Caco-2 (cell line): ENCODE measurements at regions not wholly inside any gene's neighbourhood (a gene's known extent, or its start where the extent isn't known, plus 50 kb on each side); places are given as distances from the start of the nearest gene placed in this dataset.
"Not testable (repeated sequence)": the region's sequence is repeated elsewhere in the genome, so short reads cannot be mapped to it uniquely, and the experiment has no call there.

Experiments
- BruUV-seq: library from RNA; stranded (reverse); fragments of 400-500 nt; replicated peaks from 2 replicates; lab custom pipeline; 2021; lab: Mats Ljungman, UMichigan
- CTCF ChIA-PET: fragments of 300-600 bp; sonication (Branson Sonifier 250); formaldehyde crosslinking; loops from one replicate; lab custom pipeline; 2022; ENCODE audit warnings: antibody characterized with exemption; lab: Charles Lee
- POLR2A ChIA-PET: fragments of 300-600 bp; sonication (Branson Sonifier 250); formaldehyde crosslinking; loops from one replicate; lab custom pipeline; 2022; ENCODE audit warnings: antibody characterized with exemption; lab: Charles Lee
- DNase-seq, 2 experiments: peaks; one replicate each; pipeline versions ENCODE4 v3.0.0 to v3.0.0-alpha.2; 2020 to 2022
- H3K27me3 ChIP-seq: replicated peaks from 2 replicates; pipeline ENCODE4 v1.6.0; 2011; ENCODE audit warnings: low read length; ENCODE audit not compliant: control insufficient read depth, insufficient read depth
- H3K36me3 ChIP-seq: 2 replicates; pipeline ENCODE4 v1.5.1; 2011; ENCODE audit warnings: low read length; ENCODE audit not compliant: control insufficient read depth, insufficient read depth
- H3K4me1 ChIP-seq: fragments of 250-450 bp; sonication (Bioruptor Pico); 2 replicates; pipeline ENCODE4 v1.5.1; 2020; ENCODE audit warnings: mild to moderate bottlenecking
- H3K4me3 ChIP-seq: 2 replicates; pipeline ENCODE4 v1.5.1; 2011; ENCODE audit warnings: low read depth, mild to moderate bottlenecking, control low read depth, low read length
- H3K9me3 ChIP-seq: fragments of 250-450 bp; sonication (Bioruptor Pico); 2 replicates; pipeline ENCODE4 v1.5.1; 2020; ENCODE audit warnings: mild to moderate bottlenecking, moderate library complexity
- H3K27ac Mint-ChIP-seq: one replicate; pipeline ENCODE4 v1.8.0; 2022; ENCODE audit warnings: mixed read lengths; ENCODE audit not compliant: unreplicated experiment
- H3K27me3 Mint-ChIP-seq: one replicate; pipeline ENCODE4 v1.8.0; 2022; ENCODE audit warnings: mixed read lengths; ENCODE audit not compliant: insufficient read depth, unreplicated experiment
- H3K36me3 Mint-ChIP-seq: one replicate; pipeline ENCODE4 v1.8.0; 2022; ENCODE audit warnings: mild to moderate bottlenecking, mixed read lengths; ENCODE audit not compliant: insufficient read depth, unreplicated experiment
- H3K4me1 Mint-ChIP-seq: one replicate; pipeline ENCODE4 v1.8.0; 2022; ENCODE audit warnings: low read depth, mixed read lengths; ENCODE audit not compliant: unreplicated experiment
- H3K4me3 Mint-ChIP-seq: one replicate; pipeline ENCODE4 v1.8.0; 2022; ENCODE audit warnings: mild to moderate bottlenecking, moderate library complexity, mixed read lengths; ENCODE audit not compliant: unreplicated experiment
- H3K9me3 Mint-ChIP-seq: one replicate; pipeline ENCODE4 v1.8.0; 2022; ENCODE audit warnings: mixed read lengths; ENCODE audit not compliant: unreplicated experiment
- intact Hi-C: fragments of 100-400 bp; cut with micrococcal nuclease; formaldehyde crosslinking; loops from one replicate; pipeline ENCODE4 v1.10.0; 2022; ENCODE audit not compliant: unreplicated experiment
- TF ChIP-seq, protein P1 (sequence below), 2 experiments: fragments of 200-600 bp in 1 of 2; IDR thresholded peaks; 1 replicate in 1 of 2; 2 replicates in 1 of 2; pipeline versions ENCODE4 v1.5.1 to v1.8.0; 2011 to 2022; ENCODE audit warnings: antibody characterized with exemption in 1 of 2, control low read depth in 1 of 2, inconsistent platforms in 1 of 2, low read depth in 1 of 2, low read length in 1 of 2, mild to moderate bottlenecking in 1 of 2, moderate library complexity in 1 of 2; ENCODE audit not compliant: insufficient read depth in 1 of 2, severe bottlenecking in 1 of 2, unreplicated experiment in 1 of 2

DNA sequence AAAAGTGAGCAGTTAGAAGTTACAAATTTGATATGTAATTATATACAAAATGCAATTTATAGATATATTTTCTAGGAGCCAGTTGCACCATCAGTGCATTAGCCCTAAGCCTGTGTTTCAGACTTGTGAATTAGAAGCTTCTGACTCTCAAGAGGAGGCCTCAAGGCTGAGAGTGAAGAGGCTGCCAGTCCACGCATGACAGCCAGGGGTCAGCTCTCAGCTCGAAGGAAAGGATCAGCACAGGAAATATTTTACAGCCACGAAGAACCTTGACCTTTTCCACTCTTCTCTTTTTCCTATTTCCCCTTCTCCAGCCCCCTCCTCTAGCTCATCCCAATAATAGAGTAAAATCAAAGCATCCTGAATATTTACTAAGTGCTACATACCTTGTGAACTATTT is 642.4 kb downstream of the TRIML1 start:
- Mint-ChIP-seq H3K9me3 (no peaks in the 10 kb centered on the region), H3K4me1 (no peaks in the 10 kb centered on the region), H3K36me3 (no peaks in the 10 kb centered on the region), H3K4me3 (no peak overlapping the region), H3K27ac (no peak overlapping the region), H3K27me3 (no peaks in the 10 kb centered on the region)
- Histone ChIP-seq H3K27me3 (no peaks in the 10 kb centered on the region), H3K4me3 (no peak overlapping the region), H3K9me3 (no peaks in the 10 kb centered on the region), H3K4me1 (no peaks in the 10 kb centered on the region), H3K36me3 (no peaks in the 10 kb centered on the region)
- no TSS peak for BruUV-seq
- peak in 1 of 2 experiments; percentile 14 for DNase-seq
- intact Hi-C loops: loop anchor here (2.0 kb wide), 2 partner anchors 123 to 343 kb away; no protein-coding TSS in a partner anchor
- TF ChIP-seq, protein P1, sequence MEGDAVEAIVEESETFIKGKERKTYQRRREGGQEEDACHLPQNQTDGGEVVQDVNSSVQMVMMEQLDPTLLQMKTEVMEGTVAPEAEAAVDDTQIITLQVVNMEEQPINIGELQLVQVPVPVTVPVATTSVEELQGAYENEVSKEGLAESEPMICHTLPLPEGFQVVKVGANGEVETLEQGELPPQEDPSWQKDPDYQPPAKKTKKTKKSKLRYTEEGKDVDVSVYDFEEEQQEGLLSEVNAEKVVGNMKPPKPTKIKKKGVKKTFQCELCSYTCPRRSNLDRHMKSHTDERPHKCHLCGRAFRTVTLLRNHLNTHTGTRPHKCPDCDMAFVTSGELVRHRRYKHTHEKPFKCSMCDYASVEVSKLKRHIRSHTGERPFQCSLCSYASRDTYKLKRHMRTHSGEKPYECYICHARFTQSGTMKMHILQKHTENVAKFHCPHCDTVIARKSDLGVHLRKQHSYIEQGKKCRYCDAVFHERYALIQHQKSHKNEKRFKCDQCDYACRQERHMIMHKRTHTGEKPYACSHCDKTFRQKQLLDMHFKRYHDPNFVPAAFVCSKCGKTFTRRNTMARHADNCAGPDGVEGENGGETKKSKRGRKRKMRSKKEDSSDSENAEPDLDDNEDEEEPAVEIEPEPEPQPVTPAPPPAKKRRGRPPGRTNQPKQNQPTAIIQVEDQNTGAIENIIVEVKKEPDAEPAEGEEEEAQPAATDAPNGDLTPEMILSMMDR (IDR thresholded peaks at IDR 0.05; ENCODE audit: insufficient read depth in 1 of 2, low read depth in 1 of 2, low read length in 1 of 2, severe bottlenecking in 1 of 2, unreplicated experiment in 1 of 2): peak; percentile 24 to 46
- ChIA-PET CTCF (no interaction called here), POLR2A (no interaction called here)

DNA sequence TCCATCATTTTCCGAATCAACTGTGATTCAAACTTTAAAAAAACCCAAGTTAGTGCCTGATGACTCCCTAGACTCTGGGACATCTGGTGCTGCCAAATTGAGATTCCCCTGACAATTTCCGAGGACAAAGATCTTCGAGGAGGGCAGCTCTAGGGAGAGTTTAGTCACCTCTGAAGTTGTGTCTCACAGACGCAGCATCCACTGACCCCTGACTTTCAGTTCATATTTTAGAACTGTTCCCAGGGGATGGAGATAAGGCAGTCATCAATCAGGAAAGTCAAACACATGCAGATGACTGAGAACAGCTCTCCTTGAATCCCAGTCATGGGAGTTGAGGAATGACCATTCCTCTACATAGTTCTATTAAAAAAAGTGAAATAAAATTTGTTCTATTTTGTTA is 643.9 kb downstream of the TRIML1 start:
- Mint-ChIP-seq H3K27me3 (no peaks in the 10 kb centered on the region), H3K9me3 (no peaks in the 10 kb centered on the region), H3K36me3 (no peaks in the 10 kb centered on the region), H3K27ac (no peak overlapping the region), H3K4me3 (no peak overlapping the region), H3K4me1 (no peaks in the 10 kb centered on the region)
- intact Hi-C loops: no loop called here
- Histone ChIP-seq H3K4me1 (no peaks in the 10 kb centered on the region), H3K27me3 (no peaks in the 10 kb centered on the region), H3K4me3 (no peak overlapping the region), H3K36me3 (no peaks in the 10 kb centered on the region), H3K9me3 (no peaks in the 10 kb centered on the region)
- CTCF ChIA-PET: no interaction called here
- no peak for DNase-seq
- POLR2A ChIA-PET: no interaction called here
- no TSS peak for BruUV-seq
- TF ChIP-seq, protein P1 (IDR thresholded peaks at IDR 0.05; ENCODE audit: insufficient read depth in 1 of 2, low read depth in 1 of 2, low read length in 1 of 2, severe bottlenecking in 1 of 2, unreplicated experiment in 1 of 2): no peak

DNA sequence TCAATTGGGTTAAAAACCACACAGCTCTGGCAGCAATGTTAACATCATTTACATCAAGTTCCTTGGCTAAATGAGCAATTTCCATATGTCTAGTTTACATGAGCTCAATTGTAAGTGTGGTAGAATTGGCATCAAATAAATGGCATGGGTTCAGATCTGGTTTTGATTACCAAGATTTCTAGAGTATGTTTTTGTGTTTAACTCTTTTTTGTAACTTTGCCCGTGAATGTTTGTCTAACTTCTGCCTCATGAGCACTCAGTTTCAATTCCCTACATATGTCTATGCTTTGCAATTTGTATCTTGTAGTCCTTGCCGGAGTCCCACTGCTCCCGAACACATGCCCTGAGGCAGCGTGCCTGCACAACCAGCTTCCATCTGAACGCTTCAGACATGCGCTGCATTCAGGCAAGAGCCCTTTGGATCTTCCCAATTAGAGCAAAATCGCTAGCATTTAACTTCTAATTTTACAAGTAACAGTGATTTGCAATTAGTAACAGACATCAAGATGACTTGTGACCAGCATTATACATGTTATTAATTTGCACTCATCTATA is 644.4 kb downstream of the TRIML1 start:
- TF ChIP-seq, protein P1 (IDR thresholded peaks at IDR 0.05; ENCODE audit: insufficient read depth in 1 of 2, low read depth in 1 of 2, low read length in 1 of 2, severe bottlenecking in 1 of 2, unreplicated experiment in 1 of 2): no peak
- H3K4me3 Mint-ChIP-seq: no peak overlapping the region
- no peaks in the 10 kb centered on the region for H3K27me3 Mint-ChIP-seq
- no peak for DNase-seq
- no peaks in the 10 kb centered on the region for H3K9me3 Mint-ChIP-seq
- POLR2A ChIA-PET: no interaction called here
- no peaks in the 10 kb centered on the region for H3K4me1 Mint-ChIP-seq
- H3K27ac Mint-ChIP-seq: no peak overlapping the region
- no peaks in the 10 kb centered on the region for H3K4me1 ChIP-seq
- no peaks in the 10 kb centered on the region for H3K27me3 ChIP-seq
- H3K9me3 ChIP-seq: no peaks in the 10 kb centered on the region
- no peak overlapping the region for H3K4me3 ChIP-seq
- H3K36me3 Mint-ChIP-seq: no peaks in the 10 kb centered on the region
- no peaks in the 10 kb centered on the region for H3K36me3 ChIP-seq
- intact Hi-C loops: no loop called here
- no TSS peak for BruUV-seq
- CTCF ChIA-PET: no interaction called here

DNA sequence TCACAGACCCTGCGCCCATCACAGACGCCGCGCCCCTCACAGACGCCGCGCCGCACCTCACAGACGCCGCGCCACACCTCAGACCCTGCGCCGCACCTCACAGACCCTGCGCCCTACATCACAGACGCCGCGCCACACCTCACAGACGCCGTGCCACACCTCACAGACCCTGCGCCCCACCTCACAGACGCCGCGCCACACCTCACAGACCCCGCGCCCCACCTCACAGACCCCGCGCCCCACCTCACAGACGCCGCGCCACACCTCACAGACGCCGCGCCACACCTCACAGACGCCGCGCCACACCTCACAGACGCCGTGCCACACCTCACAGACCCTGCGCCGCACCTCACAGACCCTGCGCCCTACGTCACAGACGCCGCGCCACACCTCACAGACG is 657.4 kb downstream of the TRIML1 start:
- H3K4me1 Mint-ChIP-seq, H3K27me3 Mint-ChIP-seq, H3K9me3 ChIP-seq, intact Hi-C loops, H3K27ac Mint-ChIP-seq, POLR2A ChIA-PET, H3K4me3 Mint-ChIP-seq, H3K36me3 Mint-ChIP-seq, H3K36me3 ChIP-seq, DNase-seq, CTCF ChIA-PET, H3K4me1 ChIP-seq, H3K27me3 ChIP-seq, H3K4me3 ChIP-seq, BruUV-seq, H3K9me3 Mint-ChIP-seq: not testable (repeated sequence)

DNA sequence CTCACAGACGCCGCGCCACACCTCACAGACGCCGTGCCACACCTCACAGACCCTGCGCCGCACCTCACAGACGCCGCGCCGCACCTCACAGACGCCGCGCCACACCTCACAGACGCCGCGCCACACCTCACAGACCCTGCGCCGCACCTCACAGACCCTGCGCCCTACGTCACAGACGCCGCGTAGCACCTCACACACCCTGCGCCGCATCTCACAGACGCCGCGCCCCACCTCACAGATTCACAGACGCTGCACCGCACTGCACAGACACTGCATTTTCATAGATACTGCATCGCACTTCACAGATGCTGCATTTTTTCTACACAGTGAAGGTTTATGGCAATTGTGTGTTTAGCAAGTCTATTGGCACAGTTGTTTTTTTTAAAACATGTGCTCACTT is 657.8 kb downstream of the TRIML1 start:
- POLR2A ChIA-PET, DNase-seq, BruUV-seq, H3K4me3 ChIP-seq, H3K9me3 ChIP-seq, intact Hi-C loops, H3K4me3 Mint-ChIP-seq, H3K27me3 ChIP-seq, H3K4me1 ChIP-seq, H3K27ac Mint-ChIP-seq, H3K36me3 Mint-ChIP-seq, H3K9me3 Mint-ChIP-seq, H3K4me1 Mint-ChIP-seq, H3K36me3 ChIP-seq, H3K27me3 Mint-ChIP-seq, CTCF ChIA-PET: not testable (repeated sequence)
